ENCODE measurements at regions not wholly inside any gene's neighbourhood (a gene's known extent, or its start where the extent isn't known, plus 50 kb on each side); places are given as distances from the start of the nearest gene placed in this dataset.

DNA sequence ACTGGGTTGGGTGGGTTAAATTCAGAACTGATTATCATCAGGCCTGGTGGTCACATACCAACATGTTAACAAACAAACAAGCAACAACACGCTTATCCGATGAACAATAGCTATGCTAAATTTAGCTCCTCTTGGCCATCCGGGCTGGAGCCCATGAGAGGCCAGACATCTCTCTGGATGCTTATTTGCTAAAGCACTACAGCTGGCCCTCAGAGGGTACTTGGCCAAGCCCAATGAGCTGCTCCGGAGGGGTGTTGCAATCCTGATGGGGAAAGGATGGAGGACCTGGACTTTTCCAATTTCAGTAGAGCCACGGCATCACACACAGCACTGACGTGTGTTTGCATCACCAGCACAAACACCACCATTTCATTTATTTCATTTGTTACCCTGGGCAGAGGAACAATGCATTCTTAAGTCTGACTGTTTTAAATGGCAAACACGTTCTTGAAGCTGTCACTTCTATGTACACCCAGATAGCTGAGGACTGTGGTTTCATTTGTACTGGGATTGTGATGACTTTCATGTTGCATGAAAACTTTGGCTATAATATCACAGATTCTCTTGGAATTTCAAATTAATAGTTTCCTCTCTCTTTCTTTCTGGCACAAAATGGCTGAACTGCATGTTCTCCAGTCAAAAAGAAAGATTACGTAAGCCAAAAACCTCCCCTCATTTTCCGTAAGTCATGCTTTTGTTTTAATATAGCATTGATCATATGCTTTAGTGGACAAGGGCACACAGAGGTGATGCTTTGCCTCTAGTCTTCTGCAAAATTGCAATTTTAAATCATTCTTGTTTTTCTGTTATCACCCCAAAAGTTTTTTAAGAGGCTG, 359.8 kb upstream of the KAZN start:
- Histone ChIP-seq H3K9ac (ENCODE audit: insufficient read depth in 1 of 2, low read length in 2 of 2) (peak overlapping the region in 1 of 2 donors; percentile 44), H3K4me3 (no peak overlapping the region), H3K36me3 (ENCODE audit: control insufficient read depth in 4 of 4, insufficient read depth in 4 of 4, low read length in 4 of 4) (no peaks in the 10 kb centered on the region), H3K27me3 (ENCODE audit: control insufficient read depth in 3 of 3, insufficient read depth in 3 of 3, low read length in 2 of 3) (no peaks in the 10 kb centered on the region), H3K27ac (ENCODE audit: low read depth in 1 of 2, low read length in 1 of 2) (no peak overlapping the region), H3K9me3 (ENCODE audit: control insufficient read depth in 4 of 4, insufficient read depth in 3 of 4, low read length in 3 of 4) (no peaks in the 10 kb centered on the region), H3K4me1 (ENCODE audit: control insufficient read depth in 5 of 5, insufficient read depth in 5 of 5, low read length in 5 of 5) (peaks cover 0 to 38% (median 0%) of the 10 kb centered on the region in 5 donors)
- TF ChIP-seq, protein P1, sequence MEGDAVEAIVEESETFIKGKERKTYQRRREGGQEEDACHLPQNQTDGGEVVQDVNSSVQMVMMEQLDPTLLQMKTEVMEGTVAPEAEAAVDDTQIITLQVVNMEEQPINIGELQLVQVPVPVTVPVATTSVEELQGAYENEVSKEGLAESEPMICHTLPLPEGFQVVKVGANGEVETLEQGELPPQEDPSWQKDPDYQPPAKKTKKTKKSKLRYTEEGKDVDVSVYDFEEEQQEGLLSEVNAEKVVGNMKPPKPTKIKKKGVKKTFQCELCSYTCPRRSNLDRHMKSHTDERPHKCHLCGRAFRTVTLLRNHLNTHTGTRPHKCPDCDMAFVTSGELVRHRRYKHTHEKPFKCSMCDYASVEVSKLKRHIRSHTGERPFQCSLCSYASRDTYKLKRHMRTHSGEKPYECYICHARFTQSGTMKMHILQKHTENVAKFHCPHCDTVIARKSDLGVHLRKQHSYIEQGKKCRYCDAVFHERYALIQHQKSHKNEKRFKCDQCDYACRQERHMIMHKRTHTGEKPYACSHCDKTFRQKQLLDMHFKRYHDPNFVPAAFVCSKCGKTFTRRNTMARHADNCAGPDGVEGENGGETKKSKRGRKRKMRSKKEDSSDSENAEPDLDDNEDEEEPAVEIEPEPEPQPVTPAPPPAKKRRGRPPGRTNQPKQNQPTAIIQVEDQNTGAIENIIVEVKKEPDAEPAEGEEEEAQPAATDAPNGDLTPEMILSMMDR (IDR thresholded peaks at IDR 0.05; ENCODE audit: control extremely low read depth, extremely low read depth) = no peak
- 58 to 65% methylated on average over 9 of the region's 9 CpGs for WGBS, 2 donors
- ATAC-seq (ENCODE audit: insufficient read depth, low FRiP score) (peak; percentile 43), DNase-seq (peak; percentile 69 to 91 (median 83))

- no peak overlapping the region for H3K4me3 ChIP-seq
- no peaks in the 10 kb centered on the region for H3K36me3 ChIP-seq (ENCODE audit: control insufficient read depth in 4 of 4, insufficient read depth in 4 of 4, low read length in 4 of 4)
- no peak for ATAC-seq (ENCODE audit: insufficient read depth, low FRiP score)
- H3K27ac ChIP-seq (ENCODE audit: low read depth in 1 of 2, low read length in 1 of 2) = no peak overlapping the region
- H3K27me3 ChIP-seq (ENCODE audit: control insufficient read depth in 3 of 3, insufficient read depth in 3 of 3, low read length in 2 of 3) = no peaks in the 10 kb centered on the region
- 70 to 80% methylated on average over 3 of the region's 3 CpGs for WGBS, 2 donors
- no peak for DNase-seq
- peaks cover 0 to 2% (median 0%) of the 10 kb centered on the region in 4 donors for H3K9me3 ChIP-seq (ENCODE audit: control insufficient read depth in 4 of 4, insufficient read depth in 3 of 4, low read length in 3 of 4)
- H3K9ac ChIP-seq (ENCODE audit: insufficient read depth in 1 of 2, low read length in 2 of 2) = no peak overlapping the region
- TF ChIP-seq, protein P1 (IDR thresholded peaks at IDR 0.05; ENCODE audit: control extremely low read depth, extremely low read depth) = no peak
- H3K4me1 ChIP-seq (ENCODE audit: control insufficient read depth in 5 of 5, insufficient read depth in 5 of 5, low read length in 5 of 5) = peaks cover 0 to 45% (median 0%) of the 10 kb centered on the region in 5 donors
Measured at GRCh38 chr1:14240265-14240664, 358.2 kb upstream of the KAZN start.

- H3K9me3 ChIP-seq (ENCODE audit: control insufficient read depth in 4 of 4, insufficient read depth in 3 of 4, low read length in 3 of 4) = peaks cover 0 to 2% (median 0%) of the 10 kb centered on the region in 4 donors
- ATAC-seq (ENCODE audit: insufficient read depth, low FRiP score) (no peak), DNase-seq (peak; percentile 38 to 86 (median 69))
- no peak overlapping the region for H3K4me3 ChIP-seq
- no peaks in the 10 kb centered on the region for H3K27me3 ChIP-seq (ENCODE audit: control insufficient read depth in 3 of 3, insufficient read depth in 3 of 3, low read length in 2 of 3)
- no peak overlapping the region for H3K27ac ChIP-seq (ENCODE audit: low read depth in 1 of 2, low read length in 1 of 2)
- TF ChIP-seq, protein P1 (IDR thresholded peaks at IDR 0.05; ENCODE audit: control extremely low read depth, extremely low read depth) = no peak
- H3K9ac ChIP-seq (ENCODE audit: insufficient read depth in 1 of 2, low read length in 2 of 2) = no peak overlapping the region
- no peaks in the 10 kb centered on the region for H3K36me3 ChIP-seq (ENCODE audit: control insufficient read depth in 4 of 4, insufficient read depth in 4 of 4, low read length in 4 of 4)
- peaks cover 0 to 61% (median 0%) of the 10 kb centered on the region in 5 donors for H3K4me1 ChIP-seq (ENCODE audit: control insufficient read depth in 5 of 5, insufficient read depth in 5 of 5, low read length in 5 of 5)
- WGBS, 2 donors = 77 to 83% methylated on average over 3 of the region's 3 CpGs
Measured at GRCh38 chr1:14242123-14242522, 356.4 kb upstream of the KAZN start.
